ENCODE measurements at regions not wholly inside any gene's neighbourhood (a gene's known extent, or its start where the extent isn't known, plus 50 kb on each side); places are given as distances from the start of the nearest gene placed in this dataset.

- H3K27ac ChIP-seq (ENCODE audit: low read length): no peak overlapping the region
- H3K9me3 ChIP-seq (replicated peaks; ENCODE audit: control insufficient read depth, low read depth, low read length): no peaks in the 10 kb centered on the region
- no peaks in the 10 kb centered on the region for H3K4me1 ChIP-seq (ENCODE audit: control insufficient read depth, insufficient read depth, low read length)
- H3K27me3 ChIP-seq (ENCODE audit: control insufficient read depth, insufficient read depth, low read length): no peaks in the 10 kb centered on the region
- no peaks in the 10 kb centered on the region for H3K36me3 ChIP-seq (ENCODE audit: control insufficient read depth, insufficient read depth, low read length)
- no peak overlapping the region for H3K4me3 ChIP-seq (ENCODE audit: low read length)
- DNase-seq: no peak
- WGBS (ENCODE audit: insufficient coverage): 81% methylated on average over 7 of the region's 12 CpGs
Measured at GRCh38 chr5:44637916-44638869, 170.6 kb upstream of the MRPS30 start.

GRCh38 chr5:44632344-44632743 is 176.4 kb upstream of the MRPS30 start:
- Histone ChIP-seq H3K27me3 (ENCODE audit: control insufficient read depth, insufficient read depth, low read length) (no peaks in the 10 kb centered on the region), H3K4me3 (ENCODE audit: low read length) (no peak overlapping the region), H3K4me1 (ENCODE audit: control insufficient read depth, insufficient read depth, low read length) (no peaks in the 10 kb centered on the region), H3K36me3 (ENCODE audit: control insufficient read depth, insufficient read depth, low read length) (no peaks in the 10 kb centered on the region), H3K9me3 (replicated peaks; ENCODE audit: control insufficient read depth, low read depth, low read length) (no peaks in the 10 kb centered on the region), H3K27ac (ENCODE audit: low read length) (no peak overlapping the region)
- DNase-seq: no peak
- no CpG with 5 or more reads among the region's 1 CpG for WGBS (ENCODE audit: insufficient coverage)

GRCh38 chr5:44626846-44627245 is 181.9 kb upstream of the MRPS30 start:
- no peaks in the 10 kb centered on the region for H3K4me1 ChIP-seq (ENCODE audit: control insufficient read depth, insufficient read depth, low read length)
- H3K36me3 ChIP-seq (ENCODE audit: control insufficient read depth, insufficient read depth, low read length): no peaks in the 10 kb centered on the region
- DNase-seq: no peak
- H3K27me3 ChIP-seq (ENCODE audit: control insufficient read depth, insufficient read depth, low read length): no peaks in the 10 kb centered on the region
- no peaks in the 10 kb centered on the region for H3K9me3 ChIP-seq (replicated peaks; ENCODE audit: control insufficient read depth, low read depth, low read length)
- H3K27ac ChIP-seq (ENCODE audit: low read length): no peak overlapping the region
- no peak overlapping the region for H3K4me3 ChIP-seq (ENCODE audit: low read length)

GRCh38 chr5:44622331-44622730 is 186.4 kb upstream of the MRPS30 start:
- no peak overlapping the region for H3K27ac ChIP-seq (ENCODE audit: low read length)
- H3K4me3 ChIP-seq (ENCODE audit: low read length): no peak overlapping the region
- H3K27me3 ChIP-seq (ENCODE audit: control insufficient read depth, insufficient read depth, low read length): no peaks in the 10 kb centered on the region
- H3K9me3 ChIP-seq (replicated peaks; ENCODE audit: control insufficient read depth, low read depth, low read length): no peaks in the 10 kb centered on the region
- no peaks in the 10 kb centered on the region for H3K4me1 ChIP-seq (ENCODE audit: control insufficient read depth, insufficient read depth, low read length)
- DNase-seq: peak; percentile 68
- no peaks in the 10 kb centered on the region for H3K36me3 ChIP-seq (ENCODE audit: control insufficient read depth, insufficient read depth, low read length)
- no CpG with 5 or more reads among the region's 4 CpGs for WGBS (ENCODE audit: insufficient coverage)

GRCh38 chr5:44619875-44620610 is 188.7 kb upstream of the MRPS30 start:
- H3K4me3 ChIP-seq (ENCODE audit: low read length): no peak overlapping the region
- no peaks in the 10 kb centered on the region for H3K9me3 ChIP-seq (replicated peaks; ENCODE audit: control insufficient read depth, low read depth, low read length)
- H3K36me3 ChIP-seq (ENCODE audit: control insufficient read depth, insufficient read depth, low read length): no peaks in the 10 kb centered on the region
- H3K27ac ChIP-seq (ENCODE audit: low read length): no peak overlapping the region
- H3K27me3 ChIP-seq (ENCODE audit: control insufficient read depth, insufficient read depth, low read length): no peaks in the 10 kb centered on the region
- H3K4me1 ChIP-seq (ENCODE audit: control insufficient read depth, insufficient read depth, low read length): no peaks in the 10 kb centered on the region
- WGBS (ENCODE audit: insufficient coverage): no CpG with 5 or more reads among the region's 3 CpGs
- no peak for DNase-seq

GRCh38 chr5:44614845-44615244 is 193.9 kb upstream of the MRPS30 start:
- Histone ChIP-seq H3K4me1 (ENCODE audit: control insufficient read depth, insufficient read depth, low read length) (no peaks in the 10 kb centered on the region), H3K9me3 (replicated peaks; ENCODE audit: control insufficient read depth, low read depth, low read length) (no peaks in the 10 kb centered on the region), H3K27ac (ENCODE audit: low read length) (no peak overlapping the region), H3K27me3 (ENCODE audit: control insufficient read depth, insufficient read depth, low read length) (no peaks in the 10 kb centered on the region), H3K4me3 (ENCODE audit: low read length) (no peak overlapping the region), H3K36me3 (ENCODE audit: control insufficient read depth, insufficient read depth, low read length) (no peaks in the 10 kb centered on the region)
- DNase-seq: no peak
- WGBS (ENCODE audit: insufficient coverage): no CpG with 5 or more reads among the region's 2 CpGs

- no CpG with 5 or more reads among the region's 1 CpG for WGBS (ENCODE audit: insufficient coverage)
- no peak for DNase-seq
- H3K36me3 ChIP-seq (ENCODE audit: control insufficient read depth, insufficient read depth, low read length): no peaks in the 10 kb centered on the region
- no peaks in the 10 kb centered on the region for H3K9me3 ChIP-seq (replicated peaks; ENCODE audit: control insufficient read depth, low read depth, low read length)
- H3K4me1 ChIP-seq (ENCODE audit: control insufficient read depth, insufficient read depth, low read length): no peaks in the 10 kb centered on the region
- no peak overlapping the region for H3K4me3 ChIP-seq (ENCODE audit: low read length)
- no peaks in the 10 kb centered on the region for H3K27me3 ChIP-seq (ENCODE audit: control insufficient read depth, insufficient read depth, low read length)
- H3K27ac ChIP-seq (ENCODE audit: low read length): no peak overlapping the region
Measured at GRCh38 chr5:44613936-44614335, 194.8 kb upstream of the MRPS30 start.

GRCh38 chr5:44605926-44606325 is 202.8 kb upstream of the MRPS30 start:
- no peak for DNase-seq
- no peaks in the 10 kb centered on the region for H3K9me3 ChIP-seq (replicated peaks; ENCODE audit: control insufficient read depth, low read depth, low read length)
- no peak overlapping the region for H3K4me3 ChIP-seq (ENCODE audit: low read length)
- H3K4me1 ChIP-seq (ENCODE audit: control insufficient read depth, insufficient read depth, low read length): no peaks in the 10 kb centered on the region
- 80% methylated on average over 1 of the region's 5 CpGs for WGBS (ENCODE audit: insufficient coverage)
- H3K27me3 ChIP-seq (ENCODE audit: control insufficient read depth, insufficient read depth, low read length): no peaks in the 10 kb centered on the region
- H3K36me3 ChIP-seq (ENCODE audit: control insufficient read depth, insufficient read depth, low read length): no peaks in the 10 kb centered on the region
- H3K27ac ChIP-seq (ENCODE audit: low read length): no peak overlapping the region

GRCh38 chr5:44603496-44604272 is 205.1 kb upstream of the MRPS30 start:
- Histone ChIP-seq H3K4me3 (ENCODE audit: low read length) (no peak overlapping the region), H3K36me3 (ENCODE audit: control insufficient read depth, insufficient read depth, low read length) (no peaks in the 10 kb centered on the region), H3K9me3 (replicated peaks; ENCODE audit: control insufficient read depth, low read depth, low read length) (no peaks in the 10 kb centered on the region), H3K4me1 (ENCODE audit: control insufficient read depth, insufficient read depth, low read length) (no peaks in the 10 kb centered on the region), H3K27ac (ENCODE audit: low read length) (no peak overlapping the region), H3K27me3 (ENCODE audit: control insufficient read depth, insufficient read depth, low read length) (no peaks in the 10 kb centered on the region)
- DNase-seq: no peak
- 71% methylated on average over 5 of the region's 8 CpGs for WGBS (ENCODE audit: insufficient coverage)

GRCh38 chr5:44574678-44575077 is 185.5 kb upstream of the FGF10 start:
- H3K27ac ChIP-seq (ENCODE audit: low read length): no peak overlapping the region
- no peak overlapping the region for H3K4me3 ChIP-seq (ENCODE audit: low read length)
- H3K36me3 ChIP-seq (ENCODE audit: control insufficient read depth, insufficient read depth, low read length): no peaks in the 10 kb centered on the region
- H3K27me3 ChIP-seq (ENCODE audit: control insufficient read depth, insufficient read depth, low read length): no peaks in the 10 kb centered on the region
- H3K4me1 ChIP-seq (ENCODE audit: control insufficient read depth, insufficient read depth, low read length): no peaks in the 10 kb centered on the region
- DNase-seq: no peak
- 60% methylated on average over 3 of the region's 6 CpGs for WGBS (ENCODE audit: insufficient coverage)
- no peaks in the 10 kb centered on the region for H3K9me3 ChIP-seq (replicated peaks; ENCODE audit: control insufficient read depth, low read depth, low read length)
